ENCODE measurements at regions not wholly inside any gene's neighbourhood (a gene's known extent, or its start where the extent isn't known, plus 50 kb on each side); places are given as distances from the start of the nearest gene placed in this dataset.

GRCh38 chr5:86864051-86864450, 246.3 kb downstream of the COX7C start:
- TF ChIP-seq MAX (IDR thresholded peaks at IDR 0.05): no peak
- TF ChIP-seq FOXM1 (IDR thresholded peaks at IDR 0.05; ENCODE audit: borderline replicate concordance, low read depth): no peak
- no peak for TF ChIP-seq EGR1 (IDR thresholded peaks at IDR 0.05)
- TF ChIP-seq TAF1 (IDR thresholded peaks at IDR 0.05; ENCODE audit: low read depth): no peak
- TF ChIP-seq CEBPB (IDR thresholded peaks at IDR 0.05): no peak
- TF ChIP-seq CREB1 (IDR thresholded peaks at IDR 0.05; ENCODE audit: low read depth): no peak
- no peak for TF ChIP-seq RAD21 (IDR thresholded peaks at IDR 0.05; ENCODE audit: low read depth)
- TF ChIP-seq TEAD4 (IDR thresholded peaks at IDR 0.05): no peak
- no peak for TF ChIP-seq YY1 (IDR thresholded peaks at IDR 0.05; ENCODE audit: low read depth)
- TF ChIP-seq TCF12 (IDR thresholded peaks at IDR 0.05; ENCODE audit: low read depth): no peak
- TF ChIP-seq, protein P1, sequence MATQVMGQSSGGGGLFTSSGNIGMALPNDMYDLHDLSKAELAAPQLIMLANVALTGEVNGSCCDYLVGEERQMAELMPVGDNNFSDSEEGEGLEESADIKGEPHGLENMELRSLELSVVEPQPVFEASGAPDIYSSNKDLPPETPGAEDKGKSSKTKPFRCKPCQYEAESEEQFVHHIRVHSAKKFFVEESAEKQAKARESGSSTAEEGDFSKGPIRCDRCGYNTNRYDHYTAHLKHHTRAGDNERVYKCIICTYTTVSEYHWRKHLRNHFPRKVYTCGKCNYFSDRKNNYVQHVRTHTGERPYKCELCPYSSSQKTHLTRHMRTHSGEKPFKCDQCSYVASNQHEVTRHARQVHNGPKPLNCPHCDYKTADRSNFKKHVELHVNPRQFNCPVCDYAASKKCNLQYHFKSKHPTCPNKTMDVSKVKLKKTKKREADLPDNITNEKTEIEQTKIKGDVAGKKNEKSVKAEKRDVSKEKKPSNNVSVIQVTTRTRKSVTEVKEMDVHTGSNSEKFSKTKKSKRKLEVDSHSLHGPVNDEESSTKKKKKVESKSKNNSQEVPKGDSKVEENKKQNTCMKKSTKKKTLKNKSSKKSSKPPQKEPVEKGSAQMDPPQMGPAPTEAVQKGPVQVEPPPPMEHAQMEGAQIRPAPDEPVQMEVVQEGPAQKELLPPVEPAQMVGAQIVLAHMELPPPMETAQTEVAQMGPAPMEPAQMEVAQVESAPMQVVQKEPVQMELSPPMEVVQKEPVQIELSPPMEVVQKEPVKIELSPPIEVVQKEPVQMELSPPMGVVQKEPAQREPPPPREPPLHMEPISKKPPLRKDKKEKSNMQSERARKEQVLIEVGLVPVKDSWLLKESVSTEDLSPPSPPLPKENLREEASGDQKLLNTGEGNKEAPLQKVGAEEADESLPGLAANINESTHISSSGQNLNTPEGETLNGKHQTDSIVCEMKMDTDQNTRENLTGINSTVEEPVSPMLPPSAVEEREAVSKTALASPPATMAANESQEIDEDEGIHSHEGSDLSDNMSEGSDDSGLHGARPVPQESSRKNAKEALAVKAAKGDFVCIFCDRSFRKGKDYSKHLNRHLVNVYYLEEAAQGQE (IDR thresholded peaks at IDR 0.05; ENCODE audit: low read depth): no peak
- TF ChIP-seq EP300 (IDR thresholded peaks at IDR 0.05; ENCODE audit: borderline replicate concordance): no peak
